Activated CD8-positive, alpha-beta T cell treated with anti-CD3 and anti-CD28 coated beads for 36 hours (primary cell): ENCODE measurements at regions not wholly inside any gene's neighbourhood (a gene's known extent, or its start where the extent isn't known, plus 50 kb on each side); places are given as distances from the start of the nearest gene placed in this dataset.

ENCODE experiments used
- ATAC-seq: fragments of 200-7000 bp; cut with Tn5 transposase; one replicate; pipeline ENCODE4 v1.10.0; 2021; ENCODE audit warnings: mild to moderate bottlenecking, moderate library complexity
- CTCF ChIA-PET: fragments of 350-600 bp; sonication (Branson Sonifier 250); formaldehyde crosslinking; loops from one replicate; lab custom pipeline; 2021; ENCODE audit warnings: antibody characterized with exemption; lab: Charles Lee
- POLR2A ChIA-PET: fragments of 350-600 bp; sonication (Branson Sonifier 250); formaldehyde crosslinking; loops from one replicate; lab custom pipeline; 2021; ENCODE audit warnings: antibody characterized with exemption; lab: Charles Lee
- DNase-seq: peaks from one replicate; pipeline ENCODE4 v3.0.0-alpha.2; 2020
- H3K27ac Mint-ChIP-seq: one replicate; pipeline ENCODE4 v1.8.0; 2021; ENCODE audit warnings: mild to moderate bottlenecking, mixed read lengths
- H3K27me3 Mint-ChIP-seq: one replicate; pipeline ENCODE4 v1.8.0; 2021; ENCODE audit warnings: mixed read lengths
- H3K36me3 Mint-ChIP-seq: one replicate; pipeline ENCODE4 v1.8.0; 2021; ENCODE audit warnings: low read depth, mixed read lengths
- H3K4me1 Mint-ChIP-seq: one replicate; pipeline ENCODE4 v1.8.0; 2021; ENCODE audit warnings: low read depth, mixed read lengths
- H3K4me3 Mint-ChIP-seq: one replicate; pipeline ENCODE4 v1.8.0; 2021; ENCODE audit warnings: mild to moderate bottlenecking, moderate library complexity, mixed read lengths
- H3K9me3 Mint-ChIP-seq: one replicate; pipeline ENCODE4 v1.8.0; 2021; ENCODE audit warnings: mixed read lengths
- CTCF ChIP-seq: fragments of 200-600 bp; IDR thresholded peaks from one replicate; pipeline ENCODE4 v1.8.0; 2022; ENCODE audit warnings: antibody characterized with exemption, mild to moderate bottlenecking
- intact Hi-C: fragments of 100-400 bp; cut with micrococcal nuclease; formaldehyde crosslinking; loops from one replicate; pipeline ENCODE4 v1.10.0; 2022

- no peak for ATAC-seq
- no peak for DNase-seq
- intact Hi-C loops: no loop called here
- Mint-ChIP-seq H3K27ac (no peak overlapping the region), H3K36me3 (no peaks in the 10 kb centered on the region), H3K4me3 (no peak overlapping the region), H3K27me3 (peaks cover 14% of the 10 kb centered on the region), H3K9me3 (no peaks in the 10 kb centered on the region), H3K4me1 (no peaks in the 10 kb centered on the region)
- CTCF ChIA-PET: no interaction called here
- no peak for TF ChIP-seq CTCF
- POLR2A ChIA-PET: no interaction called here
Measured at GRCh38 chr22:27568265-27568664, 233.3 kb downstream of the MN1 start.

DNA sequence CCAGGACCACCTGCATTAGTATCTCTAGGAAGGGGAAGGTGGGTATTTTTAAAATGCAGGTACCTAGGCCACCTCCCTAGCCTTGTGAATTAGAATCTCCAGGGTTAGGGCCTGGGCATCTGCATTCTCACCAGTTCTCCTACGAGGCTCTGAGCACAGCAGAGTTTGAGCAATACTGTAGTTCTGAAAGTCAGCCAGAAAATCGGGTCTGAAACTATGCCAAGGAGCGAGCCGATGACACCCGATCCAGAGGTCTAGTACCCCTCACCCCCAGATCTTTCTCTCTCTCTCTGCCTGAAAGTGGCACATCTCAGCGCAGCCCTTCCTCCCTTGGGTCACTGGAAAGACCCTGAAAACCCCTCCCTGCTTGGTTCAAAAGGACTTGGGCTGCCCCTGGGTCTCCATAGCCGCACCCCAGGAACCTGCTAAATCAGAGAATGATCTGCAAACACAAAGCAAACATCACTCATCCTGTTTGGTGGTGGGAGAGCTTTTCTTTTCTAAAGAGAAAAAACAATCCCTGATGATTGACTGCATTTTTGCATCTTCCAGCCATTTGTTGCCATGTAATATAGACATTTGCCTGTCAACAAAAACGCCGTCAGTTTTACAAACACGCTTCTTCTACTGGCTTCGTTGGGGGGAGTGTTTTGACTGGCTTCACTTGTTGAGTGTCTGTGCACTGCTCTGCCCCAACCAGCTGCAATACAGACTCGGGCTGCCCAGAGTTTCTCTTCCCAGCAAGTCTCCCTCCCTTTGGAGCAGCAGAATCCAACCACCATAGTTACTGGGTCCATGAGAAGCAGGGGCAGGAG is 229.9 kb downstream of the MN1 start:
- Mint-ChIP-seq H3K27ac (no peak overlapping the region), H3K36me3 (no peaks in the 10 kb centered on the region), H3K9me3 (no peaks in the 10 kb centered on the region), H3K4me1 (no peaks in the 10 kb centered on the region), H3K4me3 (no peak overlapping the region), H3K27me3 (peaks cover 23% of the 10 kb centered on the region)
- DNase-seq (no peak), ATAC-seq (no peak)
- CTCF ChIA-PET: no interaction called here
- intact Hi-C loops: no loop called here
- TF ChIP-seq CTCF: no peak
- POLR2A ChIA-PET: no interaction called here

DNA sequence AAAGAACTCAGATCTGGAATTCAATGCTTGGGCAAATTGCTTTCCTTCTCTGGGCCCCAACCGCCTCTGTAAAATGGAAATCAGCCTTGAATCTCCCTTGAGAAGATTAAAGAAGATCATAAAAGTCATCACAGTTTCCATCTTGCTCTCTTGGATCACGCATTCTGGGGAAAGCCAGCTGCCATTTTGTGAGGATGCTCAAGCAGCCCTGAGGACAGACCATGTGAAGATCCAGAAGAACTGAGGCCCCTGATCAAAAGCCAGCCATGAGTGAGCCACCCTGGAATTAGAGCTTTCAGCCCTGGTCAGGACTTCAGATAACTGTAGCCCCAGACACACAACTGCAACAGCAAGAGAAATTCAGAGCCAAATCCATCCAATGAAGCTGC is 229.3 kb downstream of the MN1 start:
- H3K27ac Mint-ChIP-seq: no peak overlapping the region

DNA sequence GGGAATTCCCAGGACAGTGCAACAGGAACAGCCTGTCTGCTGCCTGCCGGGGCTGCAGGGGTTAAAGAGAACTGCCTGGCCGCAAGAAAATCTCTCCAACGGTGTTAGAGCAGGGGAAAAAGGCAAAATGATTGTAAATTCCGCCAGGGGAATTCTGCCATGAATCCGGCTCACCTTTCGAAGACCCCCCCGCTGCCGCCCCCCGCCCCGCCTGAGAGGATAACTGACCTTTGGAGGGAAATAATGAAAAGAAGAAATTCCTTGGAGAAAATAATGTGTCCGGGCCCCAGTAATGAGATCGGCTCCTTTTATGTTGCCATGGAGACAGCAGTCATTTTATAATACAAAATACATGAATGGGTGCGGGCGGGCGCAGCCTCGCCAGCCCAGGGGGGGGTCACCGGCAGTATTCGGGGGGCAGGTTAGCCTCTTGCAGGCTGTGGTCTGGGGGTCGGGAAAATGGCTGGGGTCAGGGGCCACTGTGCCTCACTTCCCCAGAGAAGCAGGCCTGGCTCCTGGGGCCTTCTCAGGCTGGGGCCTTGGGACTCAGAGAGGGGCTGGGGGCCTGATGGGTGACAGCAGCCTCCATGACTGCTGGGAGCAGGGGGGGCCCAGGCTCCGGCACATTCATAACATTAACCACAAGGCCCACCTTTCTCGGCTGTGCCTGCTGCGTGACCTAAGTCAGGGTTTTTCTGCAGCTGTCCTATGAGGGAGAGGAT is 228.1 kb downstream of the MN1 start:
- H3K36me3 Mint-ChIP-seq: no peaks in the 10 kb centered on the region
- TF ChIP-seq CTCF: no peak
- H3K9me3 Mint-ChIP-seq: no peaks in the 10 kb centered on the region
- POLR2A ChIA-PET: no interaction called here
- H3K4me1 Mint-ChIP-seq: no peaks in the 10 kb centered on the region
- ATAC-seq (no peak), DNase-seq (no peak)
- no peak overlapping the region for H3K4me3 Mint-ChIP-seq
- CTCF ChIA-PET: no interaction called here
- peaks cover 23% of the 10 kb centered on the region for H3K27me3 Mint-ChIP-seq
- intact Hi-C loops: no loop called here
- H3K27ac Mint-ChIP-seq: no peak overlapping the region

More for the DNA sequence above, 229.3 kb downstream of the MN1 start:
- ChIA-PET CTCF (no interaction called here), POLR2A (interaction anchor here (0.6 kb wide), 1 partner anchor 74 kb away, joined by 3 read pairs; no protein-coding TSS in a partner anchor)
- Mint-ChIP-seq H3K27me3 (peaks cover 23% of the 10 kb centered on the region), H3K9me3 (no peaks in the 10 kb centered on the region), H3K4me3 (no peak overlapping the region), H3K36me3 (no peaks in the 10 kb centered on the region), H3K4me1 (no peaks in the 10 kb centered on the region)
- TF ChIP-seq CTCF: no peak
- ATAC-seq (no peak), DNase-seq (no peak)
- intact Hi-C loops: no loop called here

DNA sequence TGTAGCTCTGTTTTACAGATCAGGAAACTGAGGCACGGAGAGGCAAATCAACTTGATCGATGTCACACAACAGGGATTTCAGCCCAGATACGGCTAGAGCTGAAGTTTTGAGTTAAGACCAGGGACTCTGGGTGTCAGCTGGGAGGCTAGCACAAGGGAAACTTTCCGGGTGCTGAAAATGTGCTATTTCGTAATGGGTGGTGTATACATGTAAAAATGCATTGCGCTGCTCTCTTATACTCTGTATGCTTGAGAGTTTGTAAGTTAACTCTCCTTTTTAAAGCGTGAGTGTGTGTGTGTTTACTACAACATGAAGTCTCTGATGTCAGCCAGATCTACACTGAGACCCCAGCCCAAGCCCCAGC is 227.6 kb downstream of the MN1 start:
- CTCF ChIA-PET: no interaction called here
- Mint-ChIP-seq H3K36me3 (no peaks in the 10 kb centered on the region), H3K9me3 (no peaks in the 10 kb centered on the region), H3K4me1 (no peaks in the 10 kb centered on the region), H3K4me3 (no peak overlapping the region), H3K27ac (no peak overlapping the region), H3K27me3 (peaks cover 23% of the 10 kb centered on the region)
- ATAC-seq (no peak), DNase-seq (no peak)
- POLR2A ChIA-PET: no interaction called here
- intact Hi-C loops: no loop called here
- no peak for TF ChIP-seq CTCF
